RWPE1 (cell line): ENCODE measurements at regions not wholly inside any gene's neighbourhood (a gene's known extent, or its start where the extent isn't known, plus 50 kb on each side); places are given as distances from the start of the nearest gene placed in this dataset.
"Not testable (repeated sequence)": the region's sequence is repeated elsewhere in the genome, so short reads cannot be mapped to it uniquely, and the experiment has no call there.

Experiments
- CTCF ChIA-PET: fragments of 350-600 bp; sonication (Branson Sonifier 250); formaldehyde crosslinking; extraction: SDS; loops from one replicate; lab custom pipeline; 2021; lab: Yijun Ruan, JAX
- POLR2A ChIA-PET: fragments of 400-600 bp; formaldehyde crosslinking; extraction: SDS; loops from one replicate; lab custom pipeline; 2020; ENCODE audit warnings: antibody characterized with exemption; ENCODE audit not compliant: low non-redundant PET; lab: Yijun Ruan, JAX
- DNase-seq: peaks from one replicate; pipeline ENCODE4 v3.0.0; 2012; ENCODE audit warnings: low spot score
- H3K27ac ChIP-seq: fragments of 450-650 bp; 2 replicates; pipeline ENCODE4 v1.5.1; 2017
- CTCF ChIP-seq: fragments of 450-650 bp; conservative IDR thresholded peaks from 2 replicates; pipeline ENCODE4 v1.5.1; 2017; ENCODE audit warnings: low read depth, mild to moderate bottlenecking

- TF ChIP-seq CTCF: no peak
- H3K27ac ChIP-seq: no peak overlapping the region; the same call in 1 of the 2 replicates
- no peak for DNase-seq
- ChIA-PET CTCF (interaction anchor here (0.6 to 0.7 kb wide), 2 partner anchors 44 to 344 kb away, joined by 3 to 4 read pairs; no protein-coding TSS in a partner anchor), POLR2A (no interaction called here)
Measured at GRCh38 chr11:86172894-86173293, 71.7 kb upstream of the EED start.

GRCh38 chr11:86171627-86172026 lies 72.9 kb upstream of the EED start:
- TF ChIP-seq CTCF: no peak
- ChIA-PET POLR2A (no interaction called here), CTCF (no interaction called here)
- DNase-seq: no peak
- no peak overlapping the region for H3K27ac ChIP-seq

GRCh38 chr11:86167499-86168164 lies 76.9 kb upstream of the EED start:
- TF ChIP-seq CTCF: no peak
- no peak for DNase-seq
- ChIA-PET CTCF (no interaction called here), POLR2A (no interaction called here)
- no peak overlapping the region for H3K27ac ChIP-seq

- POLR2A ChIA-PET: interaction anchor here (0.7 kb wide), 1 partner anchor 50 kb away, joined by 4 read pairs; no protein-coding TSS in a partner anchor
- CTCF ChIA-PET, DNase-seq, H3K27ac ChIP-seq: not testable (repeated sequence)
Measured at GRCh38 chr11:86166287-86166686, 78.3 kb upstream of the EED start.

GRCh38 chr11:86164106-86164505 lies 80.4 kb upstream of the EED start:
- no peak overlapping the region for H3K27ac ChIP-seq
- TF ChIP-seq CTCF: no peak
- CTCF ChIA-PET: interaction anchor here (0.6 to 0.7 kb wide), 2 partner anchors 13 to 968 kb away, joined by 3 read pairs; no protein-coding TSS in a partner anchor
- POLR2A ChIA-PET: no interaction called here
- DNase-seq: no peak

- H3K27ac ChIP-seq, DNase-seq, POLR2A ChIA-PET: not testable (repeated sequence)
- CTCF ChIA-PET: interaction anchor here (1.0 kb wide), 1 partner anchor 122 kb away, joined by 4 read pairs; no protein-coding TSS in a partner anchor
Measured at GRCh38 chr11:86163221-86163876, 81.2 kb upstream of the EED start.

- POLR2A ChIA-PET: no interaction called here
- CTCF ChIA-PET: interaction anchor here (0.7 to 1.2 kb wide), 2 partner anchors 48 to 56 kb away, joined by 3 read pairs; no protein-coding TSS in a partner anchor
- DNase-seq: no peak
- H3K27ac ChIP-seq: peak overlapping the region; percentile 50
- TF ChIP-seq CTCF: no peak
Measured at GRCh38 chr11:86162239-86162638, 82.3 kb upstream of the EED start.
